Naive thymus-derived CD4-positive, alpha-beta T cell (primary cell): ENCODE measurements at regions not wholly inside any gene's neighbourhood (a gene's known extent, or its start where the extent isn't known, plus 50 kb on each side); places are given as distances from the start of the nearest gene placed in this dataset.

ENCODE experiments used
- ATAC-seq: fragments of 150-1000 bp; cut with Tn5 transposase; 2 replicates; pipeline ENCODE4 v1.10.0; 2021; ENCODE audit warnings: mild to moderate bottlenecking, moderate library complexity
- CTCF ChIA-PET: fragments of 350-600 bp; sonication (Branson Sonifier 250); formaldehyde crosslinking; loops from one replicate; lab custom pipeline; 2021; ENCODE audit warnings: antibody characterized with exemption; lab: Charles Lee
- POLR2A ChIA-PET: fragments of 350-600 bp; sonication (Branson Sonifier 250); formaldehyde crosslinking; loops from one replicate; lab custom pipeline; 2021; ENCODE audit warnings: antibody characterized with exemption, inconsistent platforms; lab: Charles Lee
- DNase-seq, 9 donors: peaks; one replicate each; pipeline versions ENCODE4 v3.0.0 to v3.0.0-alpha.2; 2020 to 2022; ENCODE audit warnings: mixed read lengths in 1 of 9
- H3K27ac ChIP-seq: one replicate; pipeline ENCODE4 v1.7.0; 2013; ENCODE audit warnings: mild to moderate bottlenecking, low read depth, low read length, moderate library complexity
- H3K27me3 ChIP-seq, 2 donors: one replicate each; pipeline ENCODE4 v1.7.0; 2013; ENCODE audit warnings: low read length in 2 of 2, mild to moderate bottlenecking in 2 of 2, moderate library complexity in 2 of 2; ENCODE audit not compliant: control insufficient read depth in 2 of 2, insufficient read depth in 2 of 2
- H3K36me3 ChIP-seq, 3 experiments: 1 replicate in 2 of 3; 2 replicates in 1 of 3; pipeline ENCODE4 v1.7.0; 2013; ENCODE audit warnings: low read length in 3 of 3, mild to moderate bottlenecking in 3 of 3, moderate library complexity in 1 of 3; ENCODE audit not compliant: insufficient read depth in 3 of 3, control insufficient read depth in 2 of 3
- H3K4me1 ChIP-seq, 2 donors: one replicate each; pipeline ENCODE4 v1.7.0; 2013; ENCODE audit warnings: low read length in 2 of 2, mild to moderate bottlenecking in 2 of 2, moderate library complexity in 1 of 2; ENCODE audit not compliant: control insufficient read depth in 2 of 2, insufficient read depth in 2 of 2
- H3K4me3 ChIP-seq: 2 replicates; pipeline ENCODE4 v1.7.0; 2013; ENCODE audit warnings: mild to moderate bottlenecking, low read length
- H3K9me3 ChIP-seq, 3 experiments: 1 replicate in 2 of 3; 2 replicates in 1 of 3; pipeline ENCODE4 v1.7.0; 2013; ENCODE audit warnings: low read length in 3 of 3; ENCODE audit not compliant: control insufficient read depth in 2 of 3
- H3K27ac Mint-ChIP-seq, 9 donors: one replicate each; pipeline ENCODE4 v1.8.0; 2020 to 2022; ENCODE audit warnings: mixed read lengths in 9 of 9, mild to moderate bottlenecking in 8 of 9, moderate library complexity in 5 of 9, inconsistent platforms in 2 of 9
- H3K27me3 Mint-ChIP-seq, 5 donors: one replicate each; pipeline ENCODE4 v1.8.0; 2021 to 2022; ENCODE audit warnings: mixed read lengths in 5 of 5, mild to moderate bottlenecking in 1 of 5
- H3K36me3 Mint-ChIP-seq, 5 donors: one replicate each; pipeline ENCODE4 v1.8.0; 2020 to 2022; ENCODE audit warnings: mixed read lengths in 5 of 5, mild to moderate bottlenecking in 3 of 5, inconsistent platforms in 1 of 5
- H3K4me1 Mint-ChIP-seq, 7 donors: one replicate each; pipeline ENCODE4 v1.8.0; 2020 to 2022; ENCODE audit warnings: mixed read lengths in 7 of 7, mild to moderate bottlenecking in 3 of 7, inconsistent platforms in 1 of 7
- H3K4me3 Mint-ChIP-seq, 10 donors: one replicate each; pipeline ENCODE4 v1.8.0; 2020 to 2022; ENCODE audit warnings: mild to moderate bottlenecking in 10 of 10, mixed read lengths in 10 of 10, moderate library complexity in 6 of 10, inconsistent platforms in 2 of 10
- H3K9me3 Mint-ChIP-seq, 11 donors: one replicate each; pipeline ENCODE4 v1.8.0; 2020 to 2022; ENCODE audit warnings: mixed read lengths in 11 of 11, mild to moderate bottlenecking in 4 of 11, inconsistent platforms in 1 of 11, moderate library complexity in 1 of 11
- intact Hi-C, 2 donors: fragments of 100-400 bp; cut with micrococcal nuclease; formaldehyde crosslinking; loops; one replicate each; pipeline ENCODE4 v1.15.1; 2023

DNA sequence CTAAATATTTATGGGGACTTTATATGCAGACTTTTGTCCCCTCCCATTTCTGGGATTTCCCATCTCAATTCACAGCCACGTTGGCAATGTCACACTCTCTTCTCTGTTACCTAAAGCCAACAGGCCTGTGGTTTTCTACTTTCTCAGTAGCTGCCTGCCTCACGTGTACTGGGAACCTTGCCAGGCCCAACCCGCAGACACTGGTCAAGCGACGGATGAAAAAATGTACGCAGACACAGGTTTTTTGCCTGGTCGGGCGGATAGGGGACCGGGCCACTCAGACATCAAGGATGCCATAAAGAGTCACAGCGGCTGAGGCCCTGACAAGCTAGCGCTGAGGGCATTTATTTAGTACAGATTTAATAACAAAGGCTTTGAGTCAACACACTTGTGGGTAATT lies 204.4 kb upstream of the DPP6 start:
- Histone ChIP-seq H3K4me3 (no peak overlapping the region), H3K27me3 (no peaks in the 10 kb centered on the region), H3K36me3 (no peaks in the 10 kb centered on the region), H3K9me3 (no peaks in the 10 kb centered on the region), H3K4me1 (no peaks in the 10 kb centered on the region), H3K27ac (no peak overlapping the region)
- H3K36me3 Mint-ChIP-seq = no peaks in the 10 kb centered on the region
- no peaks in the 10 kb centered on the region for H3K4me1 Mint-ChIP-seq
- no peak for DNase-seq
- H3K27me3 Mint-ChIP-seq = no peaks in the 10 kb centered on the region
- POLR2A ChIA-PET = no interaction called here
- no peak overlapping the region for H3K27ac Mint-ChIP-seq
- intact Hi-C loops = no loop called here
- H3K9me3 Mint-ChIP-seq = peaks cover 6 to 49% (median 20%) of the 10 kb centered on the region in 11 donors
- CTCF ChIA-PET = no interaction called here
- no peak for ATAC-seq
- H3K4me3 Mint-ChIP-seq = no peak overlapping the region

DNA sequence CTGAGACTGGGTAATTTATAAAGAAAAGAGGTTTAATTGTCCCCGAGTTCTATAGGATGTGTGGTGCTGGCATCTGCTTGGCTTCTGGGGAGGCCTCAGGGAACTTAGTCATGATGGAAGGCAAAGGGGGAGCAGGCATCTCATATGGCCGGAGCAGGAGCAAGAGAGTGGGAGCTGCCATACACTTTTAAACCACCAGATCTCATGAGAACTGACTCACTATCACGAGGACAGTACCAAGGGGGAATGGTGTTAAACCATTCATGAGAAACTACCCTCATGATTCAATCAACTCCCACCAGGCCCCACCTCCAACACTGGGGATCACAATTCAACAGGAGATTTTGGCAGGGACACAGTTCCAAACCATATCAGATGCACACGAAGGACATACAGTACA lies 199.9 kb upstream of the DPP6 start:
- Mint-ChIP-seq H3K36me3 (no peaks in the 10 kb centered on the region), H3K4me1 (no peaks in the 10 kb centered on the region), H3K9me3 (peaks cover 3 to 34% (median 12%) of the 10 kb centered on the region in 11 donors), H3K27ac (no peak overlapping the region), H3K4me3 (no peak overlapping the region), H3K27me3 (no peaks in the 10 kb centered on the region)
- DNase-seq = no peak
- CTCF ChIA-PET = no interaction called here
- Histone ChIP-seq H3K36me3 (no peaks in the 10 kb centered on the region), H3K4me3 (no peak overlapping the region), H3K9me3 (no peaks in the 10 kb centered on the region), H3K27me3 (no peaks in the 10 kb centered on the region), H3K4me1 (no peaks in the 10 kb centered on the region), H3K27ac (no peak overlapping the region)
- intact Hi-C loops = no loop called here
- POLR2A ChIA-PET = no interaction called here
- ATAC-seq = no peak

DNA sequence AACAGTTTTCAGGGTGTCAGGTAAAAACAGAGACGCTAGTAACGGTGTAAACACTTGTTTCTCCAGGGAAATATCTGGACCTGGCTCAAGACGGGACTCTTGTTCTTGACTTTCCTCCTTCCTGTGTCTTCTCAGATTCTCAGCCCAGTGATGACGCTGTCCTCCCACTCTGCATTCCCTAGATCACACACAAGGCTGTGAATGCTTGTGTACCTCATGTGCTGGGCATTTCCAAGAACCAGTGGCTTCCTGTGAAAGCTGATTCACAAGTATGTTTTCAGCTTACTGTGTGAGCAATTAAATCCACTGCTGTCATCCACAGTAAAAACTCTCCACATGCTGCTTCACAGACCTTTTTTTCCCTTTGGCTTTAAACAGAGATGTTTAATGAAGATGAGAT lies 193.8 kb upstream of the DPP6 start:
- DNase-seq (no peak), ATAC-seq (no peak)
- H3K36me3 Mint-ChIP-seq = no peaks in the 10 kb centered on the region
- H3K27me3 ChIP-seq = no peaks in the 10 kb centered on the region
- ChIA-PET CTCF (no interaction called here), POLR2A (no interaction called here)
- H3K4me1 ChIP-seq = no peaks in the 10 kb centered on the region
- H3K27ac ChIP-seq = no peak overlapping the region
- intact Hi-C loops = no loop called here
- H3K27ac Mint-ChIP-seq = no peak overlapping the region
- no peak overlapping the region for H3K4me3 ChIP-seq
- no peaks in the 10 kb centered on the region for H3K27me3 Mint-ChIP-seq
- H3K9me3 ChIP-seq = no peaks in the 10 kb centered on the region
- H3K36me3 ChIP-seq = no peaks in the 10 kb centered on the region
- H3K4me3 Mint-ChIP-seq = no peak overlapping the region
- no peaks in the 10 kb centered on the region for H3K4me1 Mint-ChIP-seq
- peaks cover 3 to 27% (median 11%) of the 10 kb centered on the region in 11 donors for H3K9me3 Mint-ChIP-seq

DNA sequence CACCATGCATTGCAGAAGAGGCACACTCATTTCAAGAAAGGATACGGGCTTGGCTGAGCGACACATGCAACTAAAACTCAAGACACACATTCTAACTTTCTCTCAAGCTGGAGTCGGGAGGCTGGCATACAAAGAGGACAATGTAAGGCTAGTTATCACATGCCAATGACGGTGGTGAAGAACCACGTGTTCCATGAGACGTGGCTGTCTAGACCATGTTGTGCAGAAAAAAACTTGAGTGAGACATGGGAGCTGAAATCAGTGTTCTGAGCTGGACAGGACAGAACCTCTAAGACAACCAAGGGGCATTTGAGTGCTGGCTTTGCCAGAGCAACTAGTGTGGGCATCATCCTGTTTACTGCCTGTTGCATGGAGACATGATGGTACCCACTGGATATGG lies 193.0 kb upstream of the DPP6 start:
- ChIA-PET CTCF (no interaction called here), POLR2A (no interaction called here)
- no peaks in the 10 kb centered on the region for H3K4me1 Mint-ChIP-seq
- DNase-seq = no peak
- H3K36me3 Mint-ChIP-seq = peaks cover 0 to 4% (median 0%) of the 10 kb centered on the region in 5 donors
- no peaks in the 10 kb centered on the region for H3K36me3 ChIP-seq
- no peak overlapping the region for H3K4me3 Mint-ChIP-seq
- intact Hi-C loops = no loop called here
- H3K9me3 ChIP-seq = no peaks in the 10 kb centered on the region
- H3K9me3 Mint-ChIP-seq = peaks cover 3 to 34% (median 14%) of the 10 kb centered on the region in 11 donors
- no peak overlapping the region for H3K27ac ChIP-seq
- no peak overlapping the region for H3K4me3 ChIP-seq
- no peaks in the 10 kb centered on the region for H3K27me3 Mint-ChIP-seq
- ATAC-seq = no peak
- no peaks in the 10 kb centered on the region for H3K27me3 ChIP-seq
- no peaks in the 10 kb centered on the region for H3K4me1 ChIP-seq
- no peak overlapping the region for H3K27ac Mint-ChIP-seq

GRCh38 chr7:153886506-153887441 lies 165.4 kb upstream of the DPP6 start:
- H3K9me3 ChIP-seq = no peaks in the 10 kb centered on the region
- Mint-ChIP-seq H3K36me3 (peaks cover 0 to 12% (median 0%) of the 10 kb centered on the region in 5 donors), H3K4me1 (peaks cover 0 to 4% (median 0%) of the 10 kb centered on the region in 7 donors), H3K4me3 (peak overlapping the region in 1 of 10 donors; percentile 43), H3K27me3 (peaks cover 19 to 28% (median 22%) of the 10 kb centered on the region in 5 donors), H3K27ac (no peak overlapping the region), H3K9me3 (peaks cover 0 to 26% (median 8%) of the 10 kb centered on the region in 11 donors)
- H3K27ac ChIP-seq = no peak overlapping the region
- ChIA-PET CTCF (no interaction called here), POLR2A (no interaction called here)
- ATAC-seq (no peak), DNase-seq (no peak)
- no peaks in the 10 kb centered on the region for H3K27me3 ChIP-seq
- H3K36me3 ChIP-seq = no peaks in the 10 kb centered on the region
- intact Hi-C loops = no loop called here
- no peaks in the 10 kb centered on the region for H3K4me1 ChIP-seq
- no peak overlapping the region for H3K4me3 ChIP-seq

DNA sequence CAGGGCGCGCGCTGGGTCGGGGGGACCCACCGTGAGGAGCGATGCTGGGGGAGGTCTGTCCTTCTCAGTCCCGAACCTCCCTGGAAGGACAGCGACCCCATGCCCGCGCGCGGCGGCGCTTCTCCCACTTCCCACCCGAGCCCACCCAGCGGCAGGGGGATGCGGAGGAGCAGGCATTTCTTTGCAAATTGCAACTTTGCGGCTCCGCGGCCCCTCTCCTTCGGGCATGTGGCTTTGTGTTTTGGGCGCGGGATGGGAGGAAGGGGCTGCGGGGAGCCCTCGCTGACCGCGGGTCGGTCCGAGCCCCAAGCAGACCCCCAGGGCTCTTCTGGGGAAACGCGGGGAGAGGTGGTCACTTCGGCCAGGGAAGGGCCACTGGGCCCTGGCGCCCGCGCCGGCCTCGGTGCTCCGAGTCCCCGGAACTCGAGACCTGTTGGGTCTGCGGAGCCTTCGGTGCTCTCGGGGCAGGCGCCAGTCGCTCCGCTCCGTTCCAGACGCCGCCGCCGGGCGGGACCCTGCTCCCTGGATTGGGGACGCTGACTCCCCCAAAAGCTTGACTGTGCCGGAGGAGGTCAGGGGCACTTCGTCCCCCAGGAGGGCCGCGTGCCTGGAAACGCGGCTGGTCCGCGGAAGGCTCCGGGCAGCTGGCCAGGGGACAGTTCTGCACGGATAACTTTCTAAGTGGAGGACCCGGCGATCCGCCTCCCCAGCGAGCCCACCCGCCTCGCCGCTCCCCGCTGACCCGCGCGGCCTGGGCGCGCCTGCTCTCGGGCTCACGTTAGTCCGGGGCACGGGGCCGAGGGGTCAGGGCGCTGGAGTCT lies 164.2 kb upstream of the DPP6 start:
- POLR2A ChIA-PET = no interaction called here
- peaks cover 19 to 28% (median 22%) of the 10 kb centered on the region in 5 donors for H3K27me3 Mint-ChIP-seq
- H3K4me1 Mint-ChIP-seq = peaks cover 0 to 4% (median 0%) of the 10 kb centered on the region in 7 donors
- no peaks in the 10 kb centered on the region for H3K36me3 ChIP-seq
- H3K27me3 ChIP-seq = no peaks in the 10 kb centered on the region
- no peak overlapping the region for H3K4me3 ChIP-seq
- H3K36me3 Mint-ChIP-seq = peaks cover 0 to 12% (median 0%) of the 10 kb centered on the region in 5 donors
- no peak overlapping the region for H3K27ac Mint-ChIP-seq
- no peaks in the 10 kb centered on the region for H3K4me1 ChIP-seq
- CTCF ChIA-PET = no interaction called here
- peaks cover 0 to 26% (median 5%) of the 10 kb centered on the region in 11 donors for H3K9me3 Mint-ChIP-seq
- H3K9me3 ChIP-seq = no peaks in the 10 kb centered on the region
- H3K4me3 Mint-ChIP-seq = no peak overlapping the region
- intact Hi-C loops = no loop called here
- DNase-seq (no peak), ATAC-seq (no peak)
- no peak overlapping the region for H3K27ac ChIP-seq
